Stimulated activated CD4-positive, alpha-beta T cell treated with anti-CD3 and anti-CD28 coated beads, Interleukin-4, amount 100 ng/mL, for 24 hours (primary cell): ENCODE measurements at regions not wholly inside any gene's neighbourhood (a gene's known extent, or its start where the extent isn't known, plus 50 kb on each side); places are given as distances from the start of the nearest gene placed in this dataset.
A peak's percentile ranks its signal among the peaks of the same experiment; 100 is the strongest.
"Not testable (repeated sequence)": the region's sequence is repeated elsewhere in the genome, so short reads cannot be mapped to it uniquely, and the experiment has no call there.

ENCODE experiments used
- DNase-seq: peaks from one replicate; pipeline ENCODE4 v3.0.0-alpha.2; 2020

- DNase-seq: no peak
Observed at GRCh38 chr6:135658481-135658880, 160.9 kb upstream of the AHI1 start.

DNA sequence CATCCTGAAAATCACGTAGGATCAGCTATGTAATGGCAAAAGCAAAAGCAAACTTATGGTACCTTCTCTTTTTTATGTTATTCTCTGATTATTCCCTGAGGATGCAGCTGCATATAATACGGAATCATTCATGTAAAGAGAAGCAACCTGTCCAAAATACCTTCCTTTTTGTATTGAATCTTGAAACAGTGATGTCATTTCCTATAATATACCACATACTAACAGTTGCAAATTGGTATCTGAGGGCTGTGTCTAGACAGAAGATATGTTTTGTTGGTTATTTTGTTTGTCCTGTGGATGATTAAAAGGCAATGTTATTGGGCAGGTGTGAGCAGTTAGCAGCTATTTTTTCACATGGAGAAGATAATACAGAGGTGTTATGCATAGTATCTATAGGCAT lies 161.4 kb upstream of the AHI1 start:
- DNase-seq: no peak

- no peak for DNase-seq
Observed at GRCh38 chr6:135664527-135664926, 167.0 kb upstream of the AHI1 start.

GRCh38 chr6:135665935-135666334 lies 168.4 kb upstream of the AHI1 start:
- DNase-seq: no peak

- DNase-seq: no peak
Observed at GRCh38 chr6:135667691-135668455, 170.3 kb upstream of the AHI1 start.

GRCh38 chr6:135672256-135672655 lies 174.7 kb upstream of the AHI1 start:
- DNase-seq: no peak

DNA sequence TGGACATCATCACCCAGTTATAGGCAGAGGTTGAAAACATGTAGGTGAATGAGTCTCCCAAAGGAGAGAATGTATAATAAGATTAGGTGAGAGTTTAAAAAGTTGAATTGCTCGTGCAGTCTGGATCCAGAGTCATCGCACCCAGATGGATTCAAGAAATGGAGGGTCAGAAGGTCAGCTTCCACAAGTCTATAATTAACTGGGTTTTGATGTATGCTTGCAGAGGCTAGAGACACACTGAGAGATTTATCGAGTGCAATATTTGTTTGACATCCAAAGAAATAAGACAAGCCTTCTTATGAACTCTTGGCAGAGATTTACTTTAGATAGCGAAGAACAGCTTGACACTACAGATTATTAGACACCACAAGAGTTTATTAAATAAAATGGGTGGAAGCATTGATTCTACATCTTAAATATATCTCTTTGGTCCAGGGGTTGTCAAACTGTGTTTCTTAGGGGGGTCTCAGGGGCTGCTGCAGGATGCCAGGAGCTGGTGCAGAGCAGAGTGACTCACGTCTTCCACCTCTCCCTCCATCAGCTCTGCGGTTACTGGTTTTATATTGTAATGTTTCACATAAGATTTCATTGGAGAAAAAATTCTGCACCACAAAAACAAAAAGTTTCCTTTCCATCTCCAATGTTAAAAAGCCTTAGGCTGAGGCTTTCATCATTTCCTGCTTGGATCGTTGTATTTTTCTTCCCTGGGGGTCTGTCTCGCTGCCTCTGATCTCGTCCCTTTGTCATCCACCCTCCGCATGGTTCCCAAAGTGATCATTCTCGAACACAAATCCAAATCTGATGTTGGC lies 176.2 kb upstream of the AHI1 start:
- no peak for DNase-seq

- no peak for DNase-seq
Observed at GRCh38 chr6:135675026-135675425, 176.5 kb upstream of the PDE7B start.

DNA sequence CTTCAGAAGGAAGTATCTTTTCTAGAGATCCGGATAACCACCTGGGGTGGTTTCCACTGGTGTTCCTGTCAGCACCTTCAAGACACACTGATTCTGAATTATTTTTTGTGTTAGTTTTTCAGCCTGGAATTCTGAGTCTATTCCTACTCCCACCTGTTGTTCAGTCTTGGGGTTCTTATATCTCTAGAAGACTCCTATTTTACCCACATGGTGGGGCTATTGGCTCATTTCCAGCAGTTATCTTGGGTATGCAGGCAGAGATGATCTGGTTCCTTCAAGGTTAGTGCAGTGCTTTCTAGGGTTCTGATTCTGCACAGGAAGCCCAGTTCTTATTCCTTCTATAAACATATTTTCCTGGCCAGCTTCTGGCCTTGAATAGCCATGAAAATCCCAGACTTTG lies 175.6 kb upstream of the PDE7B start:
- DNase-seq: peak; percentile 53

DNA sequence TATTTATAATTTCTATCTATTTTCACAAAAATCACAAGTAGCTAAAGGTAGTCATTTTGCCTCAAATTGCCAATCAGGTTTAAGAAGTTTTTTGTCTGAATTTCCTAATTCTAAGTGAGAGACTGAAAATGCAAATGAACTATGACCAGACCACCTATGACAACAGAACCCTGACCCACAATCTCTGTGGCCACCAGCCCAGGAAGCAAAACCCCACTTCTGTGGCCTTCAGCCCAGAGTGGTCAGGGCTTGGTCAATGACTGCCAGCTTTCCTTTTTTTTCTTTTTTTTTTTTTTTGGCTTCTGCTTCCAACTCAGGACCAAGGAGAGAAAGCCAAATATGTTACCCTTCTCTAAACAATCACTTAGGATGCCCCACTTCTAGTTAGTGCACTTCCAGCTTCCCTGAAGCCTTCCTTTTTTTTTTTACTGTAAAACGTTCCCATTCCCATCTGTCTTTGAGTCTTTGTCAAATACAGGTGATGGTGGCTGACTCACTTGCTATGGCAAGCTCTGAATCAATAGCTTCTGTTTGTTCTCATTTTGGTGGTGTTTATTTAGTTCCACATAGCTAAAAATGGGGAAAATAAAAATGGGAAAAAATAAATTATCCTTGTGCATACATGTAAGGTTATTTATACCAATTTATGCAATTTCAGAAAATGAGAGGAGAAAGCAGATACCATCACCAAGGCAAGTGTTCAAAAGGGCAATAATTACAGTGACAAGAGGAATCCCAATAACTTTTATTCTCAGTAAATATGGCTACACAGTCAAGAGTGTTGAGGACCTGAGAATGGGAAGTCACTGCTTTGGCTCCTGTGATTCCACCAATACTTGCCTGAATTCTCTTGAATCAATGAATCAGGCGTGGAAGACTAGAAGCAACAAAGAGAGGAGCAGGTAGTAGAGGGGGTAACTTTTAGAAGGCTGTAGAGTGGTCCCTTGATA lies 170.3 kb upstream of the PDE7B start:
- no peak for DNase-seq

DNA sequence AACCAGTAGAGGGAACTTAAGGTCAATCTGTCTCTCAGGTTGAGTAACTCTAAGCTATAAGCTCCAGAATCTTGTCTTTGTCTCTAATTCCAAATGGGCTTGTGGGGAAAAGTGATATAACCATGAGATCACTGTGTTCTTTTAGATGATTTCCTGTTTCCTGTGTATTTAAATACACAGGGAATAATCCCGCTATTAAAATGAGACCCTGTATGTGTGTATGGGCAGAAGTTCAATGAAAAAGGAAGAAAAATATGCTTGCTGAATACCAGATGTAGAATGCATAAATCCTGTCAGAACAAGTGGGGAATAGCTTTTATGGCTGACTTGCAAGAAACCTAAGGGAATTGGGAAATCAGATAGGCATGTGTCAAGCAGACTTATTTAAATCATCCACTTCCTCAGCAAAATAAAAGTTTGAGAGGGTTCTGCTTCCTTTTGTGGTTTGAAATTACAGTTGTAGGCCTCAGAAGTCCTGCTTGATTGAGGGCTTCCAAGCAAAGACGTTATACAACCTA lies 164.7 kb upstream of the PDE7B start:
- no peak for DNase-seq

DNA sequence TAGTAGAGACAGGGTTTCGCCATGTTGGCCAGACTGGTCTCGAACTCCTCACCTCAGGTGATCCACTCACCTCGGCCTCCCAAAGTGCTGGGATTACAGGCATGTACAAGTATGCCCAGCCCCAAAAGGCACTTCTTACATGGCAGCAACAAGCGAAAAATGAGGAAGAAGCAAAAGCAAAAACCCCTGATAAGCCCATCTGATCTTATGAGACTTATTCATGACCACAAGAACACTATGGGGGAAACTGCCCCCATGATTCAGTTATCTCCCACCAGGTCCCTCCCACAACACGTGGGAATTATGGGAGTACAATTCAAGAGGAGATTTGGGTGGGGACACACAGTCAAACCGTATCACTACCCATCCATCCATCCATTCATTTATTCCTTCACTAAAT lies 163.0 kb upstream of the PDE7B start:
- DNase-seq: not testable (repeated sequence)

GRCh38 chr6:135692426-135692825 lies 159.1 kb upstream of the PDE7B start:
- DNase-seq: no peak

DNA sequence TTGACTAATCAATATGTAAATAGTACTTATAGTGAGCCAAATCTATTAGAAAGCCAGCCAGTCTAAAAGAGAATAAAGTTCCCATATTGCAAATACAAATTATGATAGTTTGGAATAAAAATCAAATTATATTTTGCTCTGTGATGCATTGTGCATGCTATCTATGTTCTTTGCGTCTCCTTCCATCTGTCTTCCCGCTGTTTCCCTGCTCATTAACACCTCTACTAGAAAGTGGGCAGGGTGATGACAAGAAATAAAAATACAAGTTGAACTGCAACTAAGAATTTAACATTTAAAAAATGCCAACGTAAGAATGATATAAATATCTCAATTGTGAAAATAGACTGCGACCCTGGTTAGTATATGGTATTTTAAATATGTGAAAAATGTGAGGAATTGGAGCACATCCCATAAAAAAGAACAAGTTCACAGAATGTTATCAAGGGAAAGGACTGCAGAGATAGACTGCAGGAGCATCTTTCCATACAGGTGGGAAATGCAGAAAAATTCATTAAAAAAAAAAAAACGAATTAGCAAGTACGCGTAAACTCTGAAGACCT lies 157.6 kb upstream of the PDE7B start:
- no peak for DNase-seq

DNA sequence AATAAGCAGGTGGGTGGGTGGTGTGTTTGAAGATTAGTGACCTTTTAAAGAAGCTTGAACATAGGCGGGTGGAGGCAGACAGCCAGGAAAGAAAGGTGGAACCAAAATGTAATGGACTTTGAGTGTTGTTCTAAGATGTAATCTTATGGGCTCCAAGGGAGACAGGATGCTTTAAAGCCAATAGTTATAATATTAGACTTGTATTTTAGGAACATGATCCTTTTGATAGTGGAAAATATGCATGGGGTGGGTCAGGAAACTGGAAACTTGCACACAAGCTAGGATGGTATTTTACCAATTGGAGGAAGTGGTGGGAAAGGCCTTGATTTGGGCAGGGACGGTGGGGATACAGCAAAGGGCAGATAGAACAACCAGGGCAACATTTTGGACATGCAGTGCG lies 151.8 kb upstream of the PDE7B start:
- no peak for DNase-seq

GRCh38 chr6:135701426-135701825 lies 150.1 kb upstream of the PDE7B start:
- DNase-seq: no peak

DNA sequence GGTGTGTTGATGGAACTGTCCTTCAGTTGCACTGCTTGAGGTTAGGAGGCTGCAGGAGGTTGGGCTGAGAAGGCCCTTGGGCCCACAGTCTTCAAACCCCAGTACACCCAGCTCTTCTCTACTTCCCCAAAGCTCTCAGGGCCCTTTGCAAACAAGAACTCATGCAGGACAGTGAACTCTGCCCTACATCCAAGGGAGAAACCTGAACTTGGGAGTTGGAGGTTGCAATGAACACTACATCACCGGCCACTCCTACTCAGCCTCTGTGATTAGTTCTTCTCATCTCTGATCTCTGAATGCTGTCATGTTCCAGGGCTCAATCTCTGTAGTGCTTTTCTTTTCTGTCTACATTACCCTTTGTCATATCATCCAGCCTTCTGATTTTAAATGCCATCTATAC lies 148.5 kb upstream of the PDE7B start:
- DNase-seq: no peak

GRCh38 chr6:135703621-135704020 lies 147.9 kb upstream of the PDE7B start:
- DNase-seq: peak; percentile 26

DNA sequence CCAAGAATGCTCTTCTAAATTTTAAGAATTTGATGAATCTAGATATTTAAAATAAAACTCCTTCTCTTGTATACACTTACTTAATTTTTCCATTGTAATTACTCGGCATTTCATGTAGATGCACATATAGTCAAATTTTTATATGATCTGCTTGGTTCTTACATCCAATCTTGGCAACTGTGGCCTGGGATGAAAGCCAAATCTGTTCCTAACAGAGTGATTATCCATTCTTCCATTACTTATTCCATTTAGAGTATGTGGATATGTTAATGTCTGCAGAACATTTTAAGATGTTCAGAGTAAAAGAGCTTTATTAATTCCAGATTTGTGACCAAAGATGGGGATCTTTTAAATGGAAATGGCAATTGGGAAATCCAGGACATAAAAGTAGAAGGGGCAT lies 144.1 kb upstream of the PDE7B start:
- DNase-seq: no peak

- DNase-seq: no peak
Observed at GRCh38 chr6:135710042-135710441, 141.5 kb upstream of the PDE7B start.

GRCh38 chr6:135722190-135722589 lies 129.3 kb upstream of the PDE7B start:
- no peak for DNase-seq

DNA sequence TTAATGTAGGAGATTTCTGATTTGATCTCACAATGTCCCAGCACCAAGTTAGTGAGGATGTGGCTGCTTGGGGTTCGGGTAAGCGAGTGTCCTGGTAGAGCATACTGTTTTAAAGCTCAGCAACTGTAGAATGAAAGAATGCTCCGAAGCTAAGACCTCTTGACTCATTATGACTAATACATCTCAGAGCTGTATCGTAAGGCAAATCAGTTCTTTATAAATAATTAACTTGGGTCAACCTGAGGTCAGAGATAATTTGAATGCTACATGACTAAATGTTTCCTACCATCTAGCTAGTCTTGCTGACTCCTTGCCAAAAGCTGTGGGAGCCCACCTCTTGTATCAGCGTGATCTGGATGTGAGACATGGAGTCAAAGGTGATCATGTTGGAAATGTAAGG lies 128.8 kb upstream of the PDE7B start:
- DNase-seq: peak; percentile 34

GRCh38 chr6:135728589-135728988 lies 122.9 kb upstream of the PDE7B start:
- no peak for DNase-seq
